Caco-2 (cell line): ENCODE measurements at regions not wholly inside any gene's neighbourhood (a gene's known extent, or its start where the extent isn't known, plus 50 kb on each side); places are given as distances from the start of the nearest gene placed in this dataset.
"Not testable (repeated sequence)": the region's sequence is repeated elsewhere in the genome, so short reads cannot be mapped to it uniquely, and the experiment has no call there.

Source experiments
- BruUV-seq: library from RNA; stranded (reverse); fragments of 400-500 nt; replicated peaks from 2 replicates; lab custom pipeline; 2021; lab: Mats Ljungman, UMichigan
- CTCF ChIA-PET: fragments of 300-600 bp; sonication (Branson Sonifier 250); formaldehyde crosslinking; loops from one replicate; lab custom pipeline; 2022; ENCODE audit warnings: antibody characterized with exemption; lab: Charles Lee
- POLR2A ChIA-PET: fragments of 300-600 bp; sonication (Branson Sonifier 250); formaldehyde crosslinking; loops from one replicate; lab custom pipeline; 2022; ENCODE audit warnings: antibody characterized with exemption; lab: Charles Lee
- DNase-seq, 2 experiments: peaks; one replicate each; pipeline versions ENCODE4 v3.0.0 to v3.0.0-alpha.2; 2020 to 2022
- H3K27me3 ChIP-seq: replicated peaks from 2 replicates; pipeline ENCODE4 v1.6.0; 2011; ENCODE audit warnings: low read length; ENCODE audit not compliant: control insufficient read depth, insufficient read depth
- H3K36me3 ChIP-seq: 2 replicates; pipeline ENCODE4 v1.5.1; 2011; ENCODE audit warnings: low read length; ENCODE audit not compliant: control insufficient read depth, insufficient read depth
- H3K4me1 ChIP-seq: fragments of 250-450 bp; sonication (Bioruptor Pico); 2 replicates; pipeline ENCODE4 v1.5.1; 2020; ENCODE audit warnings: mild to moderate bottlenecking
- H3K4me3 ChIP-seq: 2 replicates; pipeline ENCODE4 v1.5.1; 2011; ENCODE audit warnings: low read depth, mild to moderate bottlenecking, control low read depth, low read length
- H3K9me3 ChIP-seq: fragments of 250-450 bp; sonication (Bioruptor Pico); 2 replicates; pipeline ENCODE4 v1.5.1; 2020; ENCODE audit warnings: mild to moderate bottlenecking, moderate library complexity
- H3K27ac Mint-ChIP-seq: one replicate; pipeline ENCODE4 v1.8.0; 2022; ENCODE audit warnings: mixed read lengths; ENCODE audit not compliant: unreplicated experiment
- H3K27me3 Mint-ChIP-seq: one replicate; pipeline ENCODE4 v1.8.0; 2022; ENCODE audit warnings: mixed read lengths; ENCODE audit not compliant: insufficient read depth, unreplicated experiment
- H3K36me3 Mint-ChIP-seq: one replicate; pipeline ENCODE4 v1.8.0; 2022; ENCODE audit warnings: mild to moderate bottlenecking, mixed read lengths; ENCODE audit not compliant: insufficient read depth, unreplicated experiment
- H3K4me1 Mint-ChIP-seq: one replicate; pipeline ENCODE4 v1.8.0; 2022; ENCODE audit warnings: low read depth, mixed read lengths; ENCODE audit not compliant: unreplicated experiment
- H3K4me3 Mint-ChIP-seq: one replicate; pipeline ENCODE4 v1.8.0; 2022; ENCODE audit warnings: mild to moderate bottlenecking, moderate library complexity, mixed read lengths; ENCODE audit not compliant: unreplicated experiment
- H3K9me3 Mint-ChIP-seq: one replicate; pipeline ENCODE4 v1.8.0; 2022; ENCODE audit warnings: mixed read lengths; ENCODE audit not compliant: unreplicated experiment
- CTCF ChIP-seq, 2 experiments: fragments of 200-600 bp in 1 of 2; IDR thresholded peaks; 1 replicate in 1 of 2; 2 replicates in 1 of 2; pipeline versions ENCODE4 v1.5.1 to v1.8.0; 2011 to 2022; ENCODE audit warnings: antibody characterized with exemption in 1 of 2, control low read depth in 1 of 2, inconsistent platforms in 1 of 2, low read depth in 1 of 2, low read length in 1 of 2, mild to moderate bottlenecking in 1 of 2, moderate library complexity in 1 of 2; ENCODE audit not compliant: insufficient read depth in 1 of 2, severe bottlenecking in 1 of 2, unreplicated experiment in 1 of 2
- intact Hi-C: fragments of 100-400 bp; cut with micrococcal nuclease; formaldehyde crosslinking; loops from one replicate; pipeline ENCODE4 v1.10.0; 2022; ENCODE audit not compliant: unreplicated experiment

- H3K4me1 ChIP-seq = no peaks in the 10 kb centered on the region
- H3K9me3 ChIP-seq = no peaks in the 10 kb centered on the region
- DNase-seq = no peak
- ChIA-PET CTCF (no interaction called here), POLR2A (no interaction called here)
- H3K27me3 Mint-ChIP-seq = peaks cover 22% of the 10 kb centered on the region
- H3K36me3 ChIP-seq = no peaks in the 10 kb centered on the region
- H3K27me3 ChIP-seq = peaks cover 1% of the 10 kb centered on the region; the same call in 1 of the 2 replicates
- H3K27ac Mint-ChIP-seq = no peak overlapping the region
- H3K36me3 Mint-ChIP-seq = no peaks in the 10 kb centered on the region
- no peaks in the 10 kb centered on the region for H3K4me1 Mint-ChIP-seq
- intact Hi-C loops = no loop called here
- H3K4me3 ChIP-seq = no peak overlapping the region
- TF ChIP-seq CTCF (IDR thresholded peaks at IDR 0.05; ENCODE audit: insufficient read depth in 1 of 2, low read depth in 1 of 2, low read length in 1 of 2, severe bottlenecking in 1 of 2, unreplicated experiment in 1 of 2) = no peak
- no TSS peak for BruUV-seq
- H3K4me3 Mint-ChIP-seq = no peak overlapping the region
- no peaks in the 10 kb centered on the region for H3K9me3 Mint-ChIP-seq
These were observed 596.5 kb upstream of the KLF12 start for GRCh38 chr13:74730556-74731331.

GRCh38 chr13:74726206-74726605, 592.0 kb upstream of the KLF12 start:
- TF ChIP-seq CTCF (IDR thresholded peaks at IDR 0.05; ENCODE audit: insufficient read depth in 1 of 2, low read depth in 1 of 2, low read length in 1 of 2, severe bottlenecking in 1 of 2, unreplicated experiment in 1 of 2) = no peak
- H3K36me3 ChIP-seq = no peaks in the 10 kb centered on the region
- POLR2A ChIA-PET = no interaction called here

GRCh38 chr13:74718232-74718842, 584.1 kb upstream of the KLF12 start:
- POLR2A ChIA-PET, CTCF ChIA-PET, H3K4me3 ChIP-seq, H3K27me3 Mint-ChIP-seq, H3K36me3 Mint-ChIP-seq, BruUV-seq, H3K4me3 Mint-ChIP-seq, H3K9me3 ChIP-seq, DNase-seq, H3K27ac Mint-ChIP-seq, intact Hi-C loops, H3K36me3 ChIP-seq, H3K4me1 Mint-ChIP-seq, H3K27me3 ChIP-seq, H3K9me3 Mint-ChIP-seq, H3K4me1 ChIP-seq: not testable (repeated sequence)

More at GRCh38 chr13:74726206-74726605, 592.0 kb upstream of the KLF12 start:
- no peak for DNase-seq
- Histone ChIP-seq H3K4me1 (no peaks in the 10 kb centered on the region), H3K9me3 (no peaks in the 10 kb centered on the region), H3K4me3 (no peak overlapping the region), H3K27me3 (peaks cover 1% of the 10 kb centered on the region; the same call in 1 of the 2 replicates)
- intact Hi-C loops = no loop called here
- H3K4me1 Mint-ChIP-seq = no peaks in the 10 kb centered on the region
- no peak overlapping the region for H3K27ac Mint-ChIP-seq
- H3K4me3 Mint-ChIP-seq = no peak overlapping the region
- no TSS peak for BruUV-seq
- H3K9me3 Mint-ChIP-seq = no peaks in the 10 kb centered on the region
- no peaks in the 10 kb centered on the region for H3K36me3 Mint-ChIP-seq
- peaks cover 15% of the 10 kb centered on the region for H3K27me3 Mint-ChIP-seq
- CTCF ChIA-PET = no interaction called here
